ENCODE measurements at regions not wholly inside any gene's neighbourhood (a gene's known extent, or its start where the extent isn't known, plus 50 kb on each side); places are given as distances from the start of the nearest gene placed in this dataset.
A peak's percentile ranks its signal among the peaks of the same experiment; 100 is the strongest.

GRCh38 chr2:41985573-41986095 is 62.2 kb upstream of the PKDCC start:
- no peak overlapping the region for H3K4me3 ChIP-seq (ENCODE audit: low read depth, poor library complexity, severe bottlenecking)
- intact Hi-C loops (cut with DNase I; ENCODE audit: low total_unique reads): no loop called here
- WGBS, 2 donors: 88 to 92% methylated on average over 5 of the region's 5 CpGs
- no peak for DNase-seq (ENCODE audit: low spot score in 2 of 2)
- TF ChIP-seq POLR2A (IDR thresholded peaks at IDR 0.05) (no peak), CTCF (IDR thresholded peaks at IDR 0.05) (no peak)

- peak in 1 of 2 donors; percentile 6 for DNase-seq (ENCODE audit: low spot score in 2 of 2)
- intact Hi-C loops (cut with DNase I; ENCODE audit: low total_unique reads): no loop called here
- 62 to 67% methylated on average over 3 of the region's 3 CpGs for WGBS, 2 donors
- TF ChIP-seq CTCF (IDR thresholded peaks at IDR 0.05) (no peak), POLR2A (IDR thresholded peaks at IDR 0.05) (no peak)
- H3K4me3 ChIP-seq (ENCODE audit: low read depth, poor library complexity, severe bottlenecking): no peak overlapping the region
These were observed 58.2 kb upstream of the PKDCC start for GRCh38 chr2:41989501-41990180.

DNA sequence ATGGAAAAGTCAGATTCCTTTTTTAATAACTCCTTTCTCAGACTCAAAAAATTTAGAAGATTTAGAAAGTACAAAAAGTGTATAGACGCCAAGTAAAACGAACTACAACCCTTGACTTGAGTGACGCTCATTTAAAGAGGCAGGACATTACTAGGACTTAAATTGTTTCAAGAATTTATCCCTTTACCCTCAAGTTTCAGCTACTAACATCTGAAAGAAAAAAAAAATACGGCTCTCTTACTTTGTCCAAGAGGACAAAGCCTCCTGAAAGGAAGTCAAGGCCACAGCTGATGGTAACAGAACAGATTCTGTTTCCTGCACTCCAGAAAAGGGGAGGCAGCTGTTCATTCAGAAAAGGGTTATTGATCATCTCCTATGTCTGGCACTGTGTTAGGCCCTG is 57.6 kb upstream of the PKDCC start:
- intact Hi-C loops (cut with DNase I; ENCODE audit: low total_unique reads): no loop called here
- TF ChIP-seq POLR2A (IDR thresholded peaks at IDR 0.05) (no peak), CTCF (IDR thresholded peaks at IDR 0.05) (no peak)
- DNase-seq (ENCODE audit: low spot score in 2 of 2): peak in 1 of 2 donors; percentile 32
- 55% methylated on average over 4 of the region's 4 CpGs for WGBS, 2 donors
- no peak overlapping the region for H3K4me3 ChIP-seq (ENCODE audit: low read depth, poor library complexity, severe bottlenecking)

- peak in 1 of 2 donors; percentile 0 for DNase-seq (ENCODE audit: low spot score in 2 of 2)
- TF ChIP-seq CTCF (IDR thresholded peaks at IDR 0.05): peak in 1 of 3 donors; percentile 23
- no peak for TF ChIP-seq POLR2A (IDR thresholded peaks at IDR 0.05)
- 67 to 72% methylated on average over 4 of the region's 4 CpGs for WGBS, 2 donors
- no peak overlapping the region for H3K4me3 ChIP-seq (ENCODE audit: low read depth, poor library complexity, severe bottlenecking)
- intact Hi-C loops (cut with DNase I; ENCODE audit: low total_unique reads): no loop called here
These were observed 57.1 kb upstream of the PKDCC start for GRCh38 chr2:41990688-41991087.

GRCh38 chr2:41992056-41992642 is 55.7 kb upstream of the PKDCC start:
- H3K4me3 ChIP-seq (ENCODE audit: low read depth, poor library complexity, severe bottlenecking): no peak overlapping the region
- DNase-seq (ENCODE audit: low spot score in 2 of 2): no peak
- no peak for TF ChIP-seq CTCF (IDR thresholded peaks at IDR 0.05)
- TF ChIP-seq POLR2A (IDR thresholded peaks at IDR 0.05): no peak
- intact Hi-C loops (cut with DNase I; ENCODE audit: low total_unique reads): no loop called here
- 90 to 94% methylated on average over 1 of the region's 1 CpG for WGBS, 2 donors
